ENCODE measurements at regions not wholly inside any gene's neighbourhood (a gene's known extent, or its start where the extent isn't known, plus 50 kb on each side); places are given as distances from the start of the nearest gene placed in this dataset.

- Histone ChIP-seq H3K27me3 (ENCODE audit: control insufficient read depth, insufficient read depth, low read length) (no peaks in the 10 kb centered on the region), H3K9me3 (ENCODE audit: control insufficient read depth, insufficient read depth, low read length) (peaks cover 48% of the 10 kb centered on the region), H3K27ac (ENCODE audit: low read depth, low read length) (no peak overlapping the region), H3K4me3 (ENCODE audit: low read depth, low read length) (no peak overlapping the region)
- no peak for TF ChIP-seq CTCF (IDR thresholded peaks at IDR 0.05; ENCODE audit: low read depth, low read length)
- CTCF ChIA-PET = no interaction called here
- no peak for DNase-seq (ENCODE audit: low read depth, low spot score)
- POLR2A ChIA-PET = no interaction called here
These were observed 479.8 kb downstream of the BCL11B start for GRCh38 chr14:98792171-98792570.

GRCh38 chr14:98798099-98798498 lies 473.9 kb downstream of the BCL11B start:
- ChIA-PET CTCF (no interaction called here), POLR2A (no interaction called here)
- DNase-seq (ENCODE audit: low read depth, low spot score) = no peak
- H3K27ac ChIP-seq (ENCODE audit: low read depth, low read length) = no peak overlapping the region
- H3K27me3 ChIP-seq (ENCODE audit: control insufficient read depth, insufficient read depth, low read length) = no peaks in the 10 kb centered on the region
- no peak overlapping the region for H3K4me3 ChIP-seq (ENCODE audit: low read depth, low read length)
- H3K9me3 ChIP-seq (ENCODE audit: control insufficient read depth, insufficient read depth, low read length) = peaks cover 50% of the 10 kb centered on the region
- TF ChIP-seq CTCF (IDR thresholded peaks at IDR 0.05; ENCODE audit: low read depth, low read length) = no peak

- TF ChIP-seq CTCF (IDR thresholded peaks at IDR 0.05; ENCODE audit: low read depth, low read length) = no peak
- H3K4me3 ChIP-seq (ENCODE audit: low read depth, low read length) = no peak overlapping the region
- ChIA-PET POLR2A (no interaction called here), CTCF (no interaction called here)
- peaks cover 58% of the 10 kb centered on the region for H3K9me3 ChIP-seq (ENCODE audit: control insufficient read depth, insufficient read depth, low read length)
- DNase-seq (ENCODE audit: low read depth, low spot score) = no peak
- H3K27ac ChIP-seq (ENCODE audit: low read depth, low read length) = no peak overlapping the region
- H3K27me3 ChIP-seq (ENCODE audit: control insufficient read depth, insufficient read depth, low read length) = no peaks in the 10 kb centered on the region
These were observed 472.1 kb downstream of the BCL11B start for GRCh38 chr14:98799891-98800290.

GRCh38 chr14:98802044-98802443 lies 470.0 kb downstream of the BCL11B start:
- POLR2A ChIA-PET = no interaction called here
- TF ChIP-seq CTCF (IDR thresholded peaks at IDR 0.05; ENCODE audit: low read depth, low read length) = no peak
- peaks cover 56% of the 10 kb centered on the region for H3K9me3 ChIP-seq (ENCODE audit: control insufficient read depth, insufficient read depth, low read length)
- no peak overlapping the region for H3K4me3 ChIP-seq (ENCODE audit: low read depth, low read length)
- no peak overlapping the region for H3K27ac ChIP-seq (ENCODE audit: low read depth, low read length)
- no peak for DNase-seq (ENCODE audit: low read depth, low spot score)
- CTCF ChIA-PET = no interaction called here
- no peaks in the 10 kb centered on the region for H3K27me3 ChIP-seq (ENCODE audit: control insufficient read depth, insufficient read depth, low read length)

- POLR2A ChIA-PET = no interaction called here
- Histone ChIP-seq H3K27ac (ENCODE audit: low read depth, low read length) (no peak overlapping the region), H3K4me3 (ENCODE audit: low read depth, low read length) (no peak overlapping the region), H3K27me3 (ENCODE audit: control insufficient read depth, insufficient read depth, low read length) (no peaks in the 10 kb centered on the region), H3K9me3 (ENCODE audit: control insufficient read depth, insufficient read depth, low read length) (peaks cover 68% of the 10 kb centered on the region)
- no peak for TF ChIP-seq CTCF (IDR thresholded peaks at IDR 0.05; ENCODE audit: low read depth, low read length)
- CTCF ChIA-PET = no interaction called here
- DNase-seq (ENCODE audit: low read depth, low spot score) = no peak
These were observed 468.8 kb downstream of the BCL11B start for GRCh38 chr14:98803196-98803595.

Data from AG04450 (cell line).